ENCODE measurements at regions not wholly inside any gene's neighbourhood (a gene's known extent, or its start where the extent isn't known, plus 50 kb on each side); places are given as distances from the start of the nearest gene placed in this dataset.

- Histone ChIP-seq H3K4me1 (ENCODE audit: control insufficient read depth, insufficient read depth, low read length) (no peaks in the 10 kb centered on the region), H3K9me3 (ENCODE audit: control insufficient read depth, low read depth, low read length) (no peaks in the 10 kb centered on the region), H3K4me3 (ENCODE audit: low read length) (no peak overlapping the region), H3K36me3 (ENCODE audit: control insufficient read depth, insufficient read depth, low read length) (no peaks in the 10 kb centered on the region), H3K27ac (ENCODE audit: low read length) (no peak overlapping the region), H3K27me3 (ENCODE audit: control insufficient read depth, insufficient read depth, low read length) (no peaks in the 10 kb centered on the region)
- DNase-seq: no peak
- no CpG with 5 or more reads among the region's 2 CpGs for WGBS (ENCODE audit: insufficient coverage, low lambda C conversion rate)
These were observed 1022.4 kb downstream of the TMEM182 start for GRCh38 chr2:103784261-103784660.

DNA sequence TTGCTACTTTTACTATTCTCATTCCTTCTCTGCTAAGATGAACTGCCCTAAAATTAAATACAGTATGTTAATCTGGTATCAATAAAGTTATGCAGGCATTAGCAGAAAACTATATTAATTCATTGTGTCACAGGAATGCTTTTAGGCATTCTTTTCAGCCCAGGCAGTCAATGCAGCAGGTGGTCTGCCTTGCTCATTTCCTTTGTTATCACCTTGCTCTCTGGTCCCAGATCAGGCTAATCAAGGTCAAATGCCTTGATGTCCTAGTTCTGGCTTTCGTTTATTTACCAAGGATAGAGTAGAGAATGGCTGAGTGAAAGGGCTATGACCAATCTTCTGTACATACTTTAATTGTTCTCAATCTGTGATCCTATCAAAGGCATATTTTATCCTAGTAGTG, 1023.6 kb downstream of the TMEM182 start:
- H3K4me1 ChIP-seq (ENCODE audit: control insufficient read depth, insufficient read depth, low read length): no peaks in the 10 kb centered on the region
- no peaks in the 10 kb centered on the region for H3K9me3 ChIP-seq (ENCODE audit: control insufficient read depth, low read depth, low read length)
- no peak overlapping the region for H3K4me3 ChIP-seq (ENCODE audit: low read length)
- no CpG with 5 or more reads among the region's 1 CpG for WGBS (ENCODE audit: insufficient coverage, low lambda C conversion rate)
- no peak for DNase-seq
- no peaks in the 10 kb centered on the region for H3K27me3 ChIP-seq (ENCODE audit: control insufficient read depth, insufficient read depth, low read length)
- no peak overlapping the region for H3K27ac ChIP-seq (ENCODE audit: low read length)
- no peaks in the 10 kb centered on the region for H3K36me3 ChIP-seq (ENCODE audit: control insufficient read depth, insufficient read depth, low read length)

- H3K9me3 ChIP-seq (ENCODE audit: control insufficient read depth, low read depth, low read length): no peaks in the 10 kb centered on the region
- no peaks in the 10 kb centered on the region for H3K4me1 ChIP-seq (ENCODE audit: control insufficient read depth, insufficient read depth, low read length)
- DNase-seq: no peak
- H3K27me3 ChIP-seq (ENCODE audit: control insufficient read depth, insufficient read depth, low read length): no peaks in the 10 kb centered on the region
- no peak overlapping the region for H3K4me3 ChIP-seq (ENCODE audit: low read length)
- H3K27ac ChIP-seq (ENCODE audit: low read length): no peak overlapping the region
- H3K36me3 ChIP-seq (ENCODE audit: control insufficient read depth, insufficient read depth, low read length): no peaks in the 10 kb centered on the region
These were observed 1024.1 kb downstream of the TMEM182 start for GRCh38 chr2:103785956-103786355.

GRCh38 chr2:103788389-103788788, 1026.6 kb downstream of the TMEM182 start:
- 13% methylated on average over 1 of the region's 6 CpGs for WGBS (ENCODE audit: insufficient coverage, low lambda C conversion rate)
- no peak for DNase-seq
- Histone ChIP-seq H3K4me1 (ENCODE audit: control insufficient read depth, insufficient read depth, low read length) (no peaks in the 10 kb centered on the region), H3K27ac (ENCODE audit: low read length) (no peak overlapping the region), H3K9me3 (ENCODE audit: control insufficient read depth, low read depth, low read length) (no peaks in the 10 kb centered on the region), H3K27me3 (ENCODE audit: control insufficient read depth, insufficient read depth, low read length) (no peaks in the 10 kb centered on the region), H3K4me3 (ENCODE audit: low read length) (no peak overlapping the region), H3K36me3 (ENCODE audit: control insufficient read depth, insufficient read depth, low read length) (no peaks in the 10 kb centered on the region)

DNA sequence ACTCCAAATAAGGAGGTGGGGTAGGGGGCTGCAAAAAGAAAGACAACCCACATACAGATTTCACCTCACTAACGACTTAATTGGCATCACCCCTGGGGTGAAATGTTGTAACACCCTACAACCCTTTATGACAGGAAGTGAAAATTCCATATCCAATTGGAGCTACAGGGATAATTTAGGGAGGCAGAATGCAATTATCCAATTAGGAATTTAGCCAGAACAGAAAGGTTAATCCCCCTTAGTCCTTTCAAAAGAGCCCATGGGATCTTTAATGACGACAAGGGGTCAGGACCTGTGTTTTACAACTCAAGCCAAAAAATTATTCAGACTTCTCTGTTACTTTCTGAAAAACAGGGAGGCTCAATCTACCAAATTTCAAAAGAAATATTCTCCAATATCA, 1027.1 kb downstream of the TMEM182 start:
- H3K4me3 ChIP-seq (ENCODE audit: low read length): no peak overlapping the region
- no peaks in the 10 kb centered on the region for H3K4me1 ChIP-seq (ENCODE audit: control insufficient read depth, insufficient read depth, low read length)
- H3K9me3 ChIP-seq (ENCODE audit: control insufficient read depth, low read depth, low read length): no peaks in the 10 kb centered on the region
- H3K36me3 ChIP-seq (ENCODE audit: control insufficient read depth, insufficient read depth, low read length): no peaks in the 10 kb centered on the region
- 50% methylated on average over 1 of the region's 2 CpGs for WGBS (ENCODE audit: insufficient coverage, low lambda C conversion rate)
- no peaks in the 10 kb centered on the region for H3K27me3 ChIP-seq (ENCODE audit: control insufficient read depth, insufficient read depth, low read length)
- no peak overlapping the region for H3K27ac ChIP-seq (ENCODE audit: low read length)
- DNase-seq: no peak

GRCh38 chr2:103789381-103790095, 1027.7 kb downstream of the TMEM182 start:
- Histone ChIP-seq H3K4me1 (ENCODE audit: control insufficient read depth, insufficient read depth, low read length) (no peaks in the 10 kb centered on the region), H3K4me3 (ENCODE audit: low read length) (no peak overlapping the region), H3K36me3 (ENCODE audit: control insufficient read depth, insufficient read depth, low read length) (no peaks in the 10 kb centered on the region), H3K9me3 (ENCODE audit: control insufficient read depth, low read depth, low read length) (no peaks in the 10 kb centered on the region), H3K27me3 (ENCODE audit: control insufficient read depth, insufficient read depth, low read length) (no peaks in the 10 kb centered on the region), H3K27ac (ENCODE audit: low read length) (no peak overlapping the region)
- no CpG with 5 or more reads among the region's 3 CpGs for WGBS (ENCODE audit: insufficient coverage, low lambda C conversion rate)
- DNase-seq: no peak

DNA sequence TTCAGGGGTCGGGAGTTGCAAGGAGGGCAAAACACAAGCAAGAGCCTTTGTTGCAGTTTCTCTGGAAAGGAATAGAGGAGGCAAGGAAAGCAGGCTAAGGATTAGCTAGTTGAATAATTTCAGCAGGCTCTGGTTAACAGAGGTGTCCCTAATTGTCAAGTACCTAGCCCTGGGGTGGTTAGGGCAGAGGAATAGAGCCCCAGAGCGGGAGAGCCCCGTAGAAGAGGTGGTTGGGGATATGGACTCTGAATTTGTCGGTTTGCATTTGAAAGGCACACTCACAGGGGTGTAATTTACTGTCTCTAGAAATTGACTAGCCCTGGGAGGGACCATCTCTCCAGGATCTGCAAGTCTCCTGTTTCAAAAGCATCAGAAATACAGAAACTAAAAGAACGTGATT, 1030.2 kb downstream of the TMEM182 start:
- no peaks in the 10 kb centered on the region for H3K4me1 ChIP-seq (ENCODE audit: control insufficient read depth, insufficient read depth, low read length)
- no peaks in the 10 kb centered on the region for H3K9me3 ChIP-seq (ENCODE audit: control insufficient read depth, low read depth, low read length)
- no CpG with 5 or more reads among the region's 5 CpGs for WGBS (ENCODE audit: insufficient coverage, low lambda C conversion rate)
- no peaks in the 10 kb centered on the region for H3K27me3 ChIP-seq (ENCODE audit: control insufficient read depth, insufficient read depth, low read length)
- no peak overlapping the region for H3K27ac ChIP-seq (ENCODE audit: low read length)
- no peak overlapping the region for H3K4me3 ChIP-seq (ENCODE audit: low read length)
- DNase-seq: no peak
- H3K36me3 ChIP-seq (ENCODE audit: control insufficient read depth, insufficient read depth, low read length): no peaks in the 10 kb centered on the region

- WGBS (ENCODE audit: insufficient coverage, low lambda C conversion rate): 43% methylated on average over 1 of the region's 1 CpG
- H3K9me3 ChIP-seq (ENCODE audit: control insufficient read depth, low read depth, low read length): no peaks in the 10 kb centered on the region
- DNase-seq: no peak
- no peaks in the 10 kb centered on the region for H3K36me3 ChIP-seq (ENCODE audit: control insufficient read depth, insufficient read depth, low read length)
- no peaks in the 10 kb centered on the region for H3K27me3 ChIP-seq (ENCODE audit: control insufficient read depth, insufficient read depth, low read length)
- no peaks in the 10 kb centered on the region for H3K4me1 ChIP-seq (ENCODE audit: control insufficient read depth, insufficient read depth, low read length)
- no peak overlapping the region for H3K4me3 ChIP-seq (ENCODE audit: low read length)
- H3K27ac ChIP-seq (ENCODE audit: low read length): no peak overlapping the region
These were observed 1036.5 kb downstream of the TMEM182 start for GRCh38 chr2:103798291-103798690.

DNA sequence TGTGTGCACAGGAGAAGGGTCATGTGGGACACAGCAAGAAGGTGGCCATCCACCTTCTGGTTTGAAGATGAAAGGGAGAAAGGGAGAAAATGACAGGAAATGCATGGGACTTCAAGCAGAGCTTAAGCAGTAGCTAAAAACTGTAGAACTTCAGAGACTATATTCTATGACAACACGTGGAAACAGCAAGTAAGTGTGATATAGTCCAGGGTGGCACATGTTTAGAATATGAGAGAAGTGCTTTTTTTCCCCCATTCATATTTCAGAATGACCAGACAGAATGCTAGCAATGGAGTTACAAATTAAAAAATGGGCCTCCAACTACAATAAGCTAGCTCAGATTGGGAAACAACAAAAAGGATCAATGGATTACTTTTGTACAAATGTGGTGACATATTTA, 1042.2 kb downstream of the TMEM182 start:
- Histone ChIP-seq H3K27me3 (ENCODE audit: control insufficient read depth, insufficient read depth, low read length) (no peaks in the 10 kb centered on the region), H3K27ac (ENCODE audit: low read length) (no peak overlapping the region), H3K36me3 (ENCODE audit: control insufficient read depth, insufficient read depth, low read length) (no peaks in the 10 kb centered on the region), H3K4me3 (ENCODE audit: low read length) (no peak overlapping the region), H3K4me1 (ENCODE audit: control insufficient read depth, insufficient read depth, low read length) (no peaks in the 10 kb centered on the region), H3K9me3 (ENCODE audit: control insufficient read depth, low read depth, low read length) (no peaks in the 10 kb centered on the region)
- no peak for DNase-seq
- 57% methylated on average over 1 of the region's 1 CpG for WGBS (ENCODE audit: insufficient coverage, low lambda C conversion rate)

DNA sequence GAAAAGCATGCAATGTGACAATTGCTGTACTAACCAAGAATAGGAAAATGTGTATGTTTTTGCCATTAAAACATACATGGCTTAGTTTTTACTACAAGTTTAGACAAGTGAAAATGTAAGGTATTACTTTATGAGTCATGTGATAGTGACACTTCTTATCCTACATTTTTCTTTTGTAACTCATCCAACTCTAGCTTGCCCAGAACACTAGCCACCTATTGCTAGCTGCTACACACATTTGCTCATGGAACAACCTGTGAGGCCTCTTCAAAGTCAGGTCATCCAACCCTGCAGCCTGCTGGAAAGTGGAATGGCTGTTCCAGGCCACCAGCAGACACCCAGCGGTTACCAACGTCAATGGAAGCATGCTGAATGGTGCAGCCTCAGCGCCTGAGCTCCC, 1043.9 kb downstream of the TMEM182 start:
- H3K27ac ChIP-seq (ENCODE audit: low read length): no peak overlapping the region
- no peaks in the 10 kb centered on the region for H3K9me3 ChIP-seq (ENCODE audit: control insufficient read depth, low read depth, low read length)
- no peak overlapping the region for H3K4me3 ChIP-seq (ENCODE audit: low read length)
- no peaks in the 10 kb centered on the region for H3K36me3 ChIP-seq (ENCODE audit: control insufficient read depth, insufficient read depth, low read length)
- WGBS (ENCODE audit: insufficient coverage, low lambda C conversion rate): no CpG with 5 or more reads among the region's 3 CpGs
- H3K4me1 ChIP-seq (ENCODE audit: control insufficient read depth, insufficient read depth, low read length): no peaks in the 10 kb centered on the region
- H3K27me3 ChIP-seq (ENCODE audit: control insufficient read depth, insufficient read depth, low read length): no peaks in the 10 kb centered on the region
- DNase-seq: no peak

- Histone ChIP-seq H3K36me3 (ENCODE audit: control insufficient read depth, insufficient read depth, low read length) (no peaks in the 10 kb centered on the region), H3K4me3 (ENCODE audit: low read length) (no peak overlapping the region), H3K27me3 (ENCODE audit: control insufficient read depth, insufficient read depth, low read length) (no peaks in the 10 kb centered on the region), H3K27ac (ENCODE audit: low read length) (no peak overlapping the region), H3K4me1 (ENCODE audit: control insufficient read depth, insufficient read depth, low read length) (no peaks in the 10 kb centered on the region), H3K9me3 (ENCODE audit: control insufficient read depth, low read depth, low read length) (no peaks in the 10 kb centered on the region)
- 67% methylated on average over 1 of the region's 8 CpGs for WGBS (ENCODE audit: insufficient coverage, low lambda C conversion rate)
- no peak for DNase-seq
These were observed 1045.1 kb upstream of the POU3F3 start for GRCh38 chr2:103808814-103809213.
